ENCODE measurements at regions not wholly inside any gene's neighbourhood (a gene's known extent, or its start where the extent isn't known, plus 50 kb on each side); places are given as distances from the start of the nearest gene placed in this dataset.

DNA sequence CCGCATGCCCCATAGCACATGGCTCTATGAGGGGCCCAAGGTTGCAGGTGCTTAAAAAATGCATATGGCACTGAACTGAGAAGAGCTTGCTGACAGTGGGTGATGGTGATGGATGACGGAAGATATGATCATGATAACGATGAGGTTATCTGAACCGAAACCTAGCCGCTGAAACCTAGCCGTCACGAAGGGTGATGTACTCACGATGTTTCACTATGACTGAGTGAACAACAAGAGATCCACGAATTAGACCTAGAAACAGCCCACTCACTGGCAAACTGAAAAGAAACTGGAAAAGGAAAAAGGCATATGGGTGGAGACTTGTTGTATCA lies 57.6 kb upstream of the BCL6 start:
- Histone ChIP-seq H3K36me3 (ENCODE audit: control insufficient read depth in 1 of 2, insufficient read depth in 2 of 2, low read length in 2 of 2) (no peaks in the 10 kb centered on the region), H3K4me1 (ENCODE audit: control insufficient read depth in 1 of 2, insufficient read depth in 2 of 2, low read length in 2 of 2) (no peaks in the 10 kb centered on the region), H3K9me2 (ENCODE audit: insufficient read depth) (no peaks in the 10 kb centered on the region), H3K4me2 (ENCODE audit: low read length) (no peak overlapping the region), H3K27ac (ENCODE audit: low read depth, low read length) (no peak overlapping the region), H3K4me3 (replicated peaks in 1 of 2; ENCODE audit: low read depth in 1 of 2, low read length in 2 of 2) (no peak overlapping the region), H3K9me3 (ENCODE audit: control insufficient read depth in 1 of 2, insufficient read depth in 1 of 2, low read depth in 1 of 2, low read length in 2 of 2) (no peaks in the 10 kb centered on the region), H4K20me1 (ENCODE audit: insufficient read depth) (no peaks in the 10 kb centered on the region), H2AFZ (ENCODE audit: low read depth, low read length, poor library complexity, severe bottlenecking) (no peak overlapping the region), H3K79me2 (ENCODE audit: insufficient read depth, low read length) (no peaks in the 10 kb centered on the region), H3K9ac (ENCODE audit: low read length) (no peak overlapping the region), H3K27me3 (ENCODE audit: insufficient read depth, low read length) (no peaks in the 10 kb centered on the region)
- RAD21 ChIA-PET (ENCODE audit: low non-redundant PET in 1 of 2, low total read pairs in 2 of 2, uncharacterized antibody in 2 of 2, unreplicated experiment in 2 of 2), result no interaction called here
- DNase-seq (ENCODE audit: low read depth, low spot score) (no peak), ATAC-seq (no peak)
- POLR2A ChIA-PET, result no interaction called here
- TF ChIP-seq EGR1 (IDR thresholded peaks at IDR 0.05; ENCODE audit: low read depth), result no peak
- TF ChIP-seq POLR2A (IDR thresholded peaks at IDR 0.05; ENCODE audit: borderline replicate concordance, extremely low read depth, insufficient read depth, insufficient read length), result no peak
- TF ChIP-seq, protein P1, sequence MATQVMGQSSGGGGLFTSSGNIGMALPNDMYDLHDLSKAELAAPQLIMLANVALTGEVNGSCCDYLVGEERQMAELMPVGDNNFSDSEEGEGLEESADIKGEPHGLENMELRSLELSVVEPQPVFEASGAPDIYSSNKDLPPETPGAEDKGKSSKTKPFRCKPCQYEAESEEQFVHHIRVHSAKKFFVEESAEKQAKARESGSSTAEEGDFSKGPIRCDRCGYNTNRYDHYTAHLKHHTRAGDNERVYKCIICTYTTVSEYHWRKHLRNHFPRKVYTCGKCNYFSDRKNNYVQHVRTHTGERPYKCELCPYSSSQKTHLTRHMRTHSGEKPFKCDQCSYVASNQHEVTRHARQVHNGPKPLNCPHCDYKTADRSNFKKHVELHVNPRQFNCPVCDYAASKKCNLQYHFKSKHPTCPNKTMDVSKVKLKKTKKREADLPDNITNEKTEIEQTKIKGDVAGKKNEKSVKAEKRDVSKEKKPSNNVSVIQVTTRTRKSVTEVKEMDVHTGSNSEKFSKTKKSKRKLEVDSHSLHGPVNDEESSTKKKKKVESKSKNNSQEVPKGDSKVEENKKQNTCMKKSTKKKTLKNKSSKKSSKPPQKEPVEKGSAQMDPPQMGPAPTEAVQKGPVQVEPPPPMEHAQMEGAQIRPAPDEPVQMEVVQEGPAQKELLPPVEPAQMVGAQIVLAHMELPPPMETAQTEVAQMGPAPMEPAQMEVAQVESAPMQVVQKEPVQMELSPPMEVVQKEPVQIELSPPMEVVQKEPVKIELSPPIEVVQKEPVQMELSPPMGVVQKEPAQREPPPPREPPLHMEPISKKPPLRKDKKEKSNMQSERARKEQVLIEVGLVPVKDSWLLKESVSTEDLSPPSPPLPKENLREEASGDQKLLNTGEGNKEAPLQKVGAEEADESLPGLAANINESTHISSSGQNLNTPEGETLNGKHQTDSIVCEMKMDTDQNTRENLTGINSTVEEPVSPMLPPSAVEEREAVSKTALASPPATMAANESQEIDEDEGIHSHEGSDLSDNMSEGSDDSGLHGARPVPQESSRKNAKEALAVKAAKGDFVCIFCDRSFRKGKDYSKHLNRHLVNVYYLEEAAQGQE (IDR thresholded peaks at IDR 0.05; ENCODE audit: low read depth), result no peak
- CTCF ChIA-PET, result no interaction called here
- intact Hi-C loops (cut with micrococcal nuclease), result no loop called here
- BruUV-seq (replicated peaks), result no TSS peak

DNA sequence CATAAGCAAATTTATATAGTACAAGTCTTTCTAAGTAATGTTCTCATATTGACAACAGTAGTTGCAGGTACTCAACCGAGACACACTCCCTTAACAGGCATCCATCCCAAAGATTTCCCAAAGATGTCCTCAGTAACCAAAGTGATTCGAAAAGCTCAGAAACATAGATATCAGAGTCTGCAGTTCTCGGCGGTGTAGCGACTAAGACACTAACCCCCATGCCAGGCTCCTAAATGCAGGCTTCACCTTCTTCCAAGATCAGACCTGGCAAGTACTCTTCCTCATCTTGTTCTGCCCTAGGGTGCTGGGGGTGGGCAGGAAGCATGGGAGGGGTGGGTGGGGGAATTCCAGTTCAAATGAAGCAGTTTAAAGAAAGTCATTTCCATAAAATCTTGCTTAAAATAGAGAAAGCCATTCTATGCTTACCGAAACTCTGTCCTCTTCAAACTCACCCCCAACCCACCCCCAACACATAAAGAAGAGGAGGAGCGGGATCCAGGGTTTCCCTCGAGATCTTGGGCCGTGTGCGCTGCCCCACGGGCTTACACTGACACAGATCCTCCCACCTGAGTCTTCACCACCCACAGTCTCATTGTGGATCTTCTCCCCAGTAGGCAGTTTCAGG lies 59.0 kb upstream of the BCL6 start:
- no peak for TF ChIP-seq ZNF274 (IDR thresholded peaks at IDR 0.05; ENCODE audit: low read depth, low read length)
- TF ChIP-seq POLR2AphosphoS5 (IDR thresholded peaks at IDR 0.05; ENCODE audit: low read depth, low read length), result no peak
- no peak for TF ChIP-seq TCF7L2 (IDR thresholded peaks at IDR 0.05; ENCODE audit: borderline replicate concordance, extremely low read depth, insufficient read depth, insufficient read length)
- no peak for TF ChIP-seq SRF (IDR thresholded peaks at IDR 0.05; ENCODE audit: low read depth)
- TF ChIP-seq POLR2A (IDR thresholded peaks at IDR 0.05; ENCODE audit: borderline replicate concordance, extremely low read depth, insufficient read depth, insufficient read length), result no peak
- no peak for TF ChIP-seq SIN3A (IDR thresholded peaks at IDR 0.05; ENCODE audit: low read depth)
- TF ChIP-seq JUND (IDR thresholded peaks at IDR 0.05), result no peak
- no peak for TF ChIP-seq SP1 (IDR thresholded peaks at IDR 0.05; ENCODE audit: low read depth)
- no peak for TF ChIP-seq EZH2 (IDR thresholded peaks at IDR 0.05)
- no peak for TF ChIP-seq FOSL1 (IDR thresholded peaks at IDR 0.05; ENCODE audit: low read depth)
- TF ChIP-seq, protein P1 (IDR thresholded peaks at IDR 0.05; ENCODE audit: low read depth), result no peak
- no peak for TF ChIP-seq CBX3 (IDR thresholded peaks at IDR 0.05; ENCODE audit: low read depth)
- no peak for TF ChIP-seq RAD21 (IDR thresholded peaks at IDR 0.05; ENCODE audit: low read depth)
- no peak for TF ChIP-seq EGR1 (IDR thresholded peaks at IDR 0.05; ENCODE audit: low read depth)
- TF ChIP-seq, protein P2, sequence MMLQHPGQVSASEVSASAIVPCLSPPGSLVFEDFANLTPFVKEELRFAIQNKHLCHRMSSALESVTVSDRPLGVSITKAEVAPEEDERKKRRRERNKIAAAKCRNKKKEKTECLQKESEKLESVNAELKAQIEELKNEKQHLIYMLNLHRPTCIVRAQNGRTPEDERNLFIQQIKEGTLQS (IDR thresholded peaks at IDR 0.05), result no peak
- no peaks in the 10 kb centered on the region for H3K27me3 ChIP-seq (ENCODE audit: insufficient read depth, low read length)
- H3K4me2 ChIP-seq (ENCODE audit: low read length), result no peak overlapping the region
- POLR2A ChIA-PET, result no interaction called here
- no peaks in the 10 kb centered on the region for H3K79me2 ChIP-seq (ENCODE audit: insufficient read depth, low read length)
- CTCF ChIA-PET, result no interaction called here
- no peak for ATAC-seq
- H3K36me3 ChIP-seq (ENCODE audit: control insufficient read depth in 1 of 2, insufficient read depth in 2 of 2, low read length in 2 of 2), result no peaks in the 10 kb centered on the region
- no peak overlapping the region for H3K27ac ChIP-seq (ENCODE audit: low read depth, low read length)
- no peaks in the 10 kb centered on the region for H3K9me3 ChIP-seq (ENCODE audit: control insufficient read depth in 1 of 2, insufficient read depth in 1 of 2, low read depth in 1 of 2, low read length in 2 of 2)
- no peak overlapping the region for H2AFZ ChIP-seq (ENCODE audit: low read depth, low read length, poor library complexity, severe bottlenecking)
- no peak overlapping the region for H3K4me3 ChIP-seq (replicated peaks in 1 of 2; ENCODE audit: low read depth in 1 of 2, low read length in 2 of 2)
- no TSS peak for BruUV-seq (replicated peaks)
- H4K20me1 ChIP-seq (ENCODE audit: insufficient read depth), result no peaks in the 10 kb centered on the region
- no peak for DNase-seq (ENCODE audit: low read depth, low spot score)
- H3K9ac ChIP-seq (ENCODE audit: low read length), result no peak overlapping the region
- H3K4me1 ChIP-seq (ENCODE audit: control insufficient read depth in 1 of 2, insufficient read depth in 2 of 2, low read length in 2 of 2), result no peaks in the 10 kb centered on the region
- no peaks in the 10 kb centered on the region for H3K9me2 ChIP-seq (ENCODE audit: insufficient read depth)
- intact Hi-C loops (cut with micrococcal nuclease), result no loop called here
- RAD21 ChIA-PET (ENCODE audit: low non-redundant PET in 1 of 2, low total read pairs in 2 of 2, uncharacterized antibody in 2 of 2, unreplicated experiment in 2 of 2), result no interaction called here

Data from HCT116 (cell line).